ENCODE measurements at regions not wholly inside any gene's neighbourhood (a gene's known extent, or its start where the extent isn't known, plus 50 kb on each side); places are given as distances from the start of the nearest gene placed in this dataset.

GRCh38 chr3:152053866-152054265 is 180.4 kb downstream of the SUCNR1 start:
- H3K27ac ChIP-seq: no peak overlapping the region
- H3K9me3 ChIP-seq: no peaks in the 10 kb centered on the region
- TF ChIP-seq POLR2AphosphoS5 (IDR thresholded peaks at IDR 0.05) (no peak), POLR2A (IDR thresholded peaks at IDR 0.05) (no peak), CTCF (IDR thresholded peaks at IDR 0.05) (no peak), EP300 (IDR thresholded peaks at IDR 0.05) (no peak)
- no peaks in the 10 kb centered on the region for H3K36me3 ChIP-seq
- 93 to 100% methylated on average over 1 of the region's 1 CpG for WGBS, 2 donors
- intact Hi-C loops (cut with DNase I): no loop called here
- peaks cover 0 to 13% (median 5%) of the 10 kb centered on the region in 4 donors for H3K4me1 ChIP-seq
- no peak for DNase-seq
- H3K27me3 ChIP-seq: no peaks in the 10 kb centered on the region
- no peak overlapping the region for H3K4me3 ChIP-seq

GRCh38 chr3:152054315-152054714 is 180.9 kb downstream of the SUCNR1 start:
- no peak overlapping the region for H3K27ac ChIP-seq
- H3K4me1 ChIP-seq: peaks cover 0 to 13% (median 5%) of the 10 kb centered on the region in 4 donors
- no peaks in the 10 kb centered on the region for H3K9me3 ChIP-seq
- no peak overlapping the region for H3K4me3 ChIP-seq
- no peaks in the 10 kb centered on the region for H3K27me3 ChIP-seq
- no peak for TF ChIP-seq EP300 (IDR thresholded peaks at IDR 0.05)
- no peak for TF ChIP-seq POLR2A (IDR thresholded peaks at IDR 0.05)
- TF ChIP-seq CTCF (IDR thresholded peaks at IDR 0.05): no peak
- TF ChIP-seq POLR2AphosphoS5 (IDR thresholded peaks at IDR 0.05): no peak
- H3K36me3 ChIP-seq: no peaks in the 10 kb centered on the region
- no peak for DNase-seq
- WGBS, 2 donors: 81 to 91% methylated on average over 3 of the region's 3 CpGs
- intact Hi-C loops (cut with DNase I): no loop called here

GRCh38 chr3:152056073-152056472 is 182.6 kb downstream of the SUCNR1 start:
- no peak overlapping the region for H3K27ac ChIP-seq
- no peaks in the 10 kb centered on the region for H3K9me3 ChIP-seq
- intact Hi-C loops (cut with DNase I): no loop called here
- TF ChIP-seq POLR2A (IDR thresholded peaks at IDR 0.05) (no peak), POLR2AphosphoS5 (IDR thresholded peaks at IDR 0.05) (no peak), CTCF (IDR thresholded peaks at IDR 0.05) (no peak), EP300 (IDR thresholded peaks at IDR 0.05) (no peak)
- no peaks in the 10 kb centered on the region for H3K27me3 ChIP-seq
- peaks cover 0 to 19% (median 12%) of the 10 kb centered on the region in 4 donors for H3K4me1 ChIP-seq
- H3K36me3 ChIP-seq: no peaks in the 10 kb centered on the region
- H3K4me3 ChIP-seq: no peak overlapping the region
- DNase-seq: no peak
- 35 to 77% methylated on average over 3 of the region's 3 CpGs for WGBS, 2 donors

GRCh38 chr3:152056481-152056880 is 183.0 kb downstream of the SUCNR1 start:
- H3K27me3 ChIP-seq: no peaks in the 10 kb centered on the region
- no peak overlapping the region for H3K27ac ChIP-seq
- no peak for DNase-seq
- no peak for TF ChIP-seq POLR2A (IDR thresholded peaks at IDR 0.05)
- no peak for TF ChIP-seq POLR2AphosphoS5 (IDR thresholded peaks at IDR 0.05)
- TF ChIP-seq EP300 (IDR thresholded peaks at IDR 0.05): no peak
- no peak for TF ChIP-seq CTCF (IDR thresholded peaks at IDR 0.05)
- H3K4me3 ChIP-seq: no peak overlapping the region
- no peaks in the 10 kb centered on the region for H3K9me3 ChIP-seq
- intact Hi-C loops (cut with DNase I): no loop called here
- H3K36me3 ChIP-seq: no peaks in the 10 kb centered on the region
- peaks cover 0 to 19% (median 14%) of the 10 kb centered on the region in 4 donors for H3K4me1 ChIP-seq

GRCh38 chr3:152056987-152057386 is 183.5 kb downstream of the SUCNR1 start:
- H3K27ac ChIP-seq: no peak overlapping the region
- no peak for DNase-seq
- no peak overlapping the region for H3K4me3 ChIP-seq
- intact Hi-C loops (cut with DNase I): no loop called here
- no peaks in the 10 kb centered on the region for H3K27me3 ChIP-seq
- no peaks in the 10 kb centered on the region for H3K9me3 ChIP-seq
- 82 to 86% methylated on average over 3 of the region's 3 CpGs for WGBS, 2 donors
- peaks cover 0 to 19% (median 14%) of the 10 kb centered on the region in 4 donors for H3K4me1 ChIP-seq
- H3K36me3 ChIP-seq: no peaks in the 10 kb centered on the region
- TF ChIP-seq POLR2AphosphoS5 (IDR thresholded peaks at IDR 0.05) (no peak), EP300 (IDR thresholded peaks at IDR 0.05) (no peak), POLR2A (IDR thresholded peaks at IDR 0.05) (no peak), CTCF (IDR thresholded peaks at IDR 0.05) (no peak)
